K562 (cell line): ENCODE measurements at regions not wholly inside any gene's neighbourhood (a gene's known extent, or its start where the extent isn't known, plus 50 kb on each side); places are given as distances from the start of the nearest gene placed in this dataset.

Experiments
- ATF6 ChIP-seq: sonication (generic); formaldehyde crosslinking; IDR thresholded peaks from 2 replicates; pipeline ENCODE4 v1.4.0; 2020; ENCODE audit warnings: mild to moderate bottlenecking, missing genetic modification reagents
- CBX3 ChIP-seq, 2 experiments: IDR thresholded peaks; 1 replicate in 1 of 2; 2 replicates in 1 of 2; pipeline ENCODE4 v1.6.1; 2012; ENCODE audit warnings: inconsistent platforms in 2 of 2, low read length in 2 of 2, borderline replicate concordance in 1 of 2, control low read depth in 1 of 2
- CHCHD3 ChIP-seq: fragments of 250-450 bp; sonication (Bioruptor Pico); IDR thresholded peaks from 2 replicates; pipeline ENCODE4 v2.1.2; 2022; ENCODE audit warnings: mild to moderate bottlenecking
- CHD2 ChIP-seq: IDR thresholded peaks from 2 replicates; pipeline ENCODE4 v1.6.1; 2011; ENCODE audit warnings: low read depth, low read length
- CTCF ChIP-seq, 3 experiments: IDR thresholded peaks in 2 of 3; conservative IDR thresholded peaks in 1 of 3; 2 replicates each; pipeline ENCODE4 v1.5.1; 2011 to 2012; ENCODE audit warnings: low read length in 3 of 3, mild to moderate bottlenecking in 3 of 3, control low read depth in 2 of 3, improper control_type of control experiment in 1 of 3, inconsistent platforms in 1 of 3, low read depth in 1 of 3, mixed read lengths in 1 of 3, moderate library complexity in 1 of 3; ENCODE audit not compliant: insufficient read depth in 2 of 3
- MEF2A ChIP-seq: IDR thresholded peaks from 2 replicates; pipeline ENCODE4 v1.6.1; 2011; ENCODE audit warnings: low read depth, mild to moderate bottlenecking, low read length, moderate library complexity; ENCODE audit not compliant: control insufficient read depth
- MEF2D ChIP-seq: conservative IDR thresholded peaks from 2 replicates; pipeline ENCODE4 v1.6.1; 2016; ENCODE audit warnings: low read depth, missing genetic modification characterization, missing compliant biosample characterization
- TEAD2 ChIP-seq: fragments of 450-650 bp; IDR thresholded peaks from 2 replicates; pipeline ENCODE4 v1.6.1; 2016; ENCODE audit warnings: missing genetic modification characterization, control low read depth, missing compliant biosample characterization
- U2AF2 ChIP-seq: fragments of 200-400 bp; formaldehyde crosslinking; optimal IDR thresholded peaks from 2 replicates; pipeline ENCODE3; 2017; ENCODE audit warnings: low read depth, mild to moderate bottlenecking, low read length
- ZBTB5 ChIP-seq: fragments of 450-650 bp; IDR thresholded peaks from 2 replicates; pipeline ENCODE4 v1.6.1; 2017; ENCODE audit warnings: antibody characterized with exemption
- ZNF232 ChIP-seq: sonication (generic); formaldehyde crosslinking; IDR thresholded peaks from 2 replicates; pipeline ENCODE4 v1.8.0; 2022; ENCODE audit warnings: mild to moderate bottlenecking, missing genetic modification reagents
- ZNF518B ChIP-seq: fragments of 250-450 bp; sonication (Bioruptor Pico); IDR thresholded peaks from 2 replicates; pipeline ENCODE4 v1.5.0; 2021; ENCODE audit warnings: mild to moderate bottlenecking, moderate library complexity

- TF ChIP-seq MEF2A (no peak), ZNF518B (CRISPR knock-in tag) (no peak), ATF6 (CRISPR knock-in tag) (no peak), CHCHD3 (CRISPR knock-in tag) (no peak), ZBTB5 (no peak), ZNF232 (no peak), CTCF (IDR thresholded peaks at IDR 0.05 in 2 of 3, conservative IDR thresholded peaks at IDR 0.05 in 1 of 3; ENCODE audit: insufficient read depth in 2 of 3, low read depth in 1 of 3, low read length in 3 of 3) (no peak), CBX3 (IDR thresholded peaks at IDR 0.05; ENCODE audit: borderline replicate concordance in 1 of 2, low read length in 2 of 2) (no peak), CHD2 (no peak), MEF2D (no peak), U2AF2 (no peak), TEAD2 (tag) (no peak)
Observed at GRCh38 chr10:62597226-62597625, 207.3 kb upstream of the ADO start.
